ENCODE measurements at regions not wholly inside any gene's neighbourhood (a gene's known extent, or its start where the extent isn't known, plus 50 kb on each side); places are given as distances from the start of the nearest gene placed in this dataset.
"Not testable (repeated sequence)": the region's sequence is repeated elsewhere in the genome, so short reads cannot be mapped to it uniquely, and the experiment has no call there.

DNA sequence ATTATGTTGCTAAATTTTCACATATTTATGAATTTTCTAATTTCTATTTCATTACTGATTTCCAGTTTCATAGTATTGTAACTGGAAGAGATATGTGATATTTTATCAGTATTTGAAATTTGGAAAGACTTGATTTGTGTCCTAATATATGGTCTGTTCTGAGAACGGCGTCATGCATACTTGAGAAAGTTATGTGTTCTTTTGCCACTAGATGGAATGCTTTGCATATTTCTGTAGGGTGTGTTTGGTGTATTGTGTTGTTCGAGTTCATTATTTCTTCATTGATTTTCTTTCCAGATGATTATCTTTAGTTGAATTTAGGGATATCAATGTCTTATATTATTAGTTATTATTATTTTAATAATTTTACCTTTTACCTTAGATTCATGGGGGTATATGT lies 110.6 kb upstream of the ITM2A start:
- TF ChIP-seq CTCF (IDR thresholded peaks at IDR 0.05) = no peak

GRCh38 chrX:79466636-79467035 lies 99.5 kb upstream of the ITM2A start:
- DNase-seq (ENCODE audit: low spot score) = no peak
- no peak for TF ChIP-seq CTCF (IDR thresholded peaks at IDR 0.05)
- H3K36me3 ChIP-seq = no peaks in the 10 kb centered on the region
- H3K27ac ChIP-seq = no peak overlapping the region
- peaks cover 0 to 6% of the 10 kb centered on the region in 2 donors for H3K9me3 ChIP-seq
- H3K4me1 ChIP-seq = no peaks in the 10 kb centered on the region
- H3K4me3 ChIP-seq = no peak overlapping the region
- no peaks in the 10 kb centered on the region for H3K27me3 ChIP-seq

More for the DNA sequence above, 110.6 kb upstream of the ITM2A start:
- Histone ChIP-seq H3K27ac (no peak overlapping the region), H3K27me3 (no peaks in the 10 kb centered on the region), H3K4me3 (no peak overlapping the region), H3K4me1 (no peaks in the 10 kb centered on the region), H3K9me3 (no peaks in the 10 kb centered on the region), H3K36me3 (no peaks in the 10 kb centered on the region)
- DNase-seq (ENCODE audit: low spot score) = no peak

DNA sequence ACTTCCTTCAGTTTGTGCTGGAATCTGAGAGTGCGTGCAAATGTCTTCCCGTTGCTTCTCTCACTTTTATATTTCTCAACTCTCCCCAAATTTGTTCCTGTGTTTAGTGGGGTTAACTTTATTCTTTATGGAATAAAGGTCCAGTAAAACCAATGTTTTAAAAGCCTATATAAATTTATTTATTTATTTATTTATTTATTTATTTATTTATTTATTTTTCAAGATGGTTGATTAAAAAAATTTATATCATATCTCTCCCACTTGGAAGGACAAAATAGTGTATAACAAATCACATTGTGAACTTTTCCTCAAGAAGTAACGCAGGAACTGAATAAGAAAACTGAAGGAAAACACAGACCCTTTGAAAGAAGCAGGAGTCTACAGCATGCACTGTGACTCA lies 95.3 kb upstream of the ITM2A start:
- Histone ChIP-seq H3K36me3 (no peaks in the 10 kb centered on the region), H3K4me1 (no peaks in the 10 kb centered on the region), H3K27me3 (no peaks in the 10 kb centered on the region), H3K4me3 (no peak overlapping the region), H3K9me3 (no peaks in the 10 kb centered on the region), H3K27ac (no peak overlapping the region)
- no peak for DNase-seq (ENCODE audit: low spot score)
- no peak for TF ChIP-seq CTCF (IDR thresholded peaks at IDR 0.05)

- not testable (repeated sequence) for H3K36me3 ChIP-seq, H3K27ac ChIP-seq
These were observed 89.5 kb upstream of the ITM2A start for GRCh38 chrX:79456593-79456992.

GRCh38 chrX:79452881-79453280 lies 85.7 kb upstream of the ITM2A start:
- TF ChIP-seq CTCF (IDR thresholded peaks at IDR 0.05) = no peak
- H3K27me3 ChIP-seq = no peaks in the 10 kb centered on the region

More at GRCh38 chrX:79456593-79456992, 89.5 kb upstream of the ITM2A start:
- not testable (repeated sequence) for H3K9me3 ChIP-seq; H3K4me1 ChIP-seq; DNase-seq (ENCODE audit: low spot score); H3K4me3 ChIP-seq; H3K27me3 ChIP-seq

DNA sequence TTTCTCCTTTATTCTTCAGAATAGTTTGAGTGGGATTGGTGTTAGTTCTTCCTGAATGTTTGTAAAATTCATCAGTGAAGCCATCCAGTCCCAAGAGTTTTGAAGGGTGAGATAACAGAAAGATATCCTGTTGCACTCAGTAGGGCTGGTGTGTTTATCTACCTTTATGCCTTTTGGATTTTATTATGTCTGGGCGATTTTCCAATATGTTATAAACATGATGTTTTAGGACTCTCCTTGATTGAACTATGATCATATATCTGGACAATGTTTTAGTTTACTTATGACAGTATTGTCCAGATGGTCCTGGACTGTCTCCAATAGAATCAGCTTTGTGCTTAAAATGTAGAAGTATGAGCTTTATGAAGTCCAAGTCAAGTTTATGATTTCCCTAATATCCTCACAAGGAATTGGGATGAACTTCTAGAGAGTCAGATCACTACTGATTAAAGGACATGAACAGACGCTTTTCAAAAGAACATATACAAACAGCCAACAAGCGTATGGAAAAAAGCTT lies 77.6 kb upstream of the ITM2A start:
- Histone ChIP-seq H3K9me3 (no peaks in the 10 kb centered on the region), H3K36me3 (no peaks in the 10 kb centered on the region), H3K27me3 (no peaks in the 10 kb centered on the region), H3K27ac (no peak overlapping the region), H3K4me1 (no peaks in the 10 kb centered on the region), H3K4me3 (no peak overlapping the region)
- no peak for DNase-seq (ENCODE audit: low spot score)
- no peak for TF ChIP-seq CTCF (IDR thresholded peaks at IDR 0.05)

More at GRCh38 chrX:79452881-79453280, 85.7 kb upstream of the ITM2A start:
- H3K4me1 ChIP-seq = no peaks in the 10 kb centered on the region
- no peaks in the 10 kb centered on the region for H3K9me3 ChIP-seq
- no peaks in the 10 kb centered on the region for H3K36me3 ChIP-seq
- H3K4me3 ChIP-seq = no peak overlapping the region
- DNase-seq (ENCODE audit: low spot score) = no peak
- no peak overlapping the region for H3K27ac ChIP-seq
